ENCODE measurements at regions not wholly inside any gene's neighbourhood (a gene's known extent, or its start where the extent isn't known, plus 50 kb on each side); places are given as distances from the start of the nearest gene placed in this dataset.

GRCh38 chr10:33913194-33913593 is 578.7 kb upstream of the NRP1 start:
- TF ChIP-seq CTCF (conservative IDR thresholded peaks at IDR 0.05; ENCODE audit: low read length) = no peak
- no peak for TF ChIP-seq EZH2phosphoT487 (IDR thresholded peaks at IDR 0.05; ENCODE audit: borderline replicate concordance)
